NOMO-1 (cell line): ENCODE measurements at regions not wholly inside any gene's neighbourhood (a gene's known extent, or its start where the extent isn't known, plus 50 kb on each side); places are given as distances from the start of the nearest gene placed in this dataset.

Source experiments
- DNase-seq, 2 experiments: peaks; one replicate each; lab custom pipeline; 2025; ENCODE audit not compliant: unreplicated experiment in 2 of 2; lab: John Stamatoyannopoulos, UW

DNA sequence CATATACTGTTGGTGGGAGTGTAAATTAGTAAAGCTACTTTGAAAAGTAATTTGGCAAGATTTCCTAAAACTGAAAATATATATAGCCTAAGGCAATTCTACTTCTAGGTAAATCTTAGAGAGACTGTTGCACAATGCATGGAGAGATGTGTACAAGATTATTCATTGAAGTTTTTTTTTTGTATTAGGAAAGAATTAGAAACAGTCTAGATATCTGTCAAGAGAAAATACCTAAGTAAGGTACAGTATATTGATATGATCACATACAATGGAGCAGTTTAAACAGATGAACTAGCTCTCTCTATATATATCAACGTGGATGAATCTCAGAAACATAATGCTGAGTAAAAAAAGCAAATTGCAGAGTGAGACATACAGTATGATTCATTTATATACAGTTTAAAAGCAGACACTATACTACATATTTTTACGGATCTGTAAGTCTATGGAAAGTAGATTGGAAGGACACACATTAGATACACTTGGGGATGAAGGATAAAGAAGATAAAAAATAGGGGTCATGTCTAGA is 59.3 kb upstream of the ACVR1 start:
- DNase-seq, result no peak

DNA sequence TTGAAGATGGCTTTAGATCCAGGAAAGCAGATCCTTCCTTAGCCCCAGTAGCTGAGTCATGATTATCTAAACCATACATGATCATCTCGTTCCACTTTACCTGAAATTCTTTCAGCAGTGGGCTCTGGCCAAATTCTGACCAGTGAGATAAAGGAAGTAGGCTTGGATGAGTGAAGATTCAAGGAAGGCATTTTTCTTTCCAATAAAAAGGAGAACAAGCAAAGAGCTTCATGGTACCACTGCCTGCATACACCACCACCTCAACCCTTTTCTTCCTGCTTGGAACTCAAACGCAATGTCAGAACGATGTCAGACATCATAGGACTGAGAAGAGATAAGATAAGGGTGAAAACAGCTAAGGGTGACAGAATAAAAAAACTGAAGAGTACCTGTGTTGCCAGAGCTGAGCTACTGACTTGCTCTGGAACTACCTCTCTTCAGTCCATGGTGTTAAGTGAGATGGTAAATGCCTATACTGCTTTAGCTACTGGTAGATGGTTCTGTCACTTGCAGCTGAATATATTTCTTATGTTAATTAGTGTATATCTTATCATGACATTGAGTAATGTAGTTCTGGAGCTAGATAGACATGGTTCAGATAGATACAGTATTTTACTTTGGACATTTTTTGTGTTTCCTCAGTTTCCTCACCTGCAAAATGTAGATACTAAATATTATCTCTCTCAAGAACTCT is 58.7 kb upstream of the ACVR1 start:
- no peak for DNase-seq

DNA sequence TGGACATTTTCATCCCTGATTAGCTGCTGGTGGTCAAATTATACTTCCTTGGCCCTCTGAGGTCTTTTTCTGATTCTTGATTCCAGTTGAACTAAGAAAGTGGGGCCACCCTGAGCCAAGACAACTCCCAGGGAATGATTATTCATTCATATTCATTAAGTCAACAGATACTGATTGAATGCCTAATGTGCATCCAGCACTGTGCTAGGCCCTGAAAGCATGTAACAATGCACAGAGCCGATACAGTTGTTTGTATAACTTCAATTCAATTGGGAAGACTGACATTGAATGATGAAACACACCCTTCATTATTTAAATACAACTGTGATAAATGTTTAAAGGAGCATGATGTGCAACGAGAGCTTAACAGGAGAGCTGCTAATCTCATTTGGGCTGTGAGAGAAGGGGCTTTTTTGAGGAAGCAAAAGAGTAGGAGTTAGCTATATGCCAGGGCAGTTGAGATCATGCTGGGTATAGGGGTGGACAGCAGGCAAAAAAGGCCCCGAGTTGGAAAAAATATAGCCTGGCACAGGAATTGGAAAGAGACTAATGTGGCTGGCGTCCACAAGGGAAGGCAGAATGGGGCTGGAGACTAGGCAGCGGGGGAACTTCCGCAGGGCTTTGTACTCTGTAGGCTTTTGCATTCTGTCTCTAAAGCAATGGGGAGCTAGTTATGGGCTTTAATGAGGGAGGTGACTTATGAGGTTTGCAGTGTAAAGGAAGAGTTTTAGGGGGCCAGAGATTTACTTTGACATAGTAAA is 57.2 kb upstream of the ACVR1 start:
- no peak for DNase-seq

DNA sequence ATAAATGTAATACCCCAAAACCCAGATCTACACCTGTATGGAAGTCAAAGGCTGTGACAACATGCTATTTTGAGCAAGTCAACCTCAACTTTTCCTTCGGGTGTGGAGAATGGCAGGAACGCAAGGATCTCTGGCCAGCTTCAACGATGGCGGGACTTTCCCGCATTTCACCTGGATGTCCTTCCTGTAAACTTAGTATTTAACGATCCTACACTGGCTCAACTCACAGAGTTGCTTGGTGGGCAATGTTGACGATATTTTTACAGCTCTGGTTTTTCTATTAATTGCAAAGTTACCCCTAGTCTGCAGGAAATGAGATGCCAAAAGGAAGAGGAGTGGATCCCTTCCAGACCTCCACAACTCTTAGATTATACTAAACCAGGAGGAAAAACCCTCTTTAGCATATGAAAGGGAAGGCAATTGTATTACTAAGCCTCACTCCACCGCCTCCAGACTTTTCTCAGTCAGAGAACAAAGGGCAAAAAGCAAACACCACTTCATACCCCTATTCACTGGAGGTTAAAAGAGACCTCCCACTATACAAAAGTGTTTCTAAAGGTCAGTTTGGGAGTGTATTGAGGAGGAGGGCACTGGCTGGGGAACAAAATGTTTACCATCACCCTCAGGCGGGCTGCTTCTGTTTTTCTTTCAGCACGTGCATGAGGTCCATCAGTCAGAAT is 56.5 kb upstream of the ACVR1 start:
- no peak for DNase-seq

DNA sequence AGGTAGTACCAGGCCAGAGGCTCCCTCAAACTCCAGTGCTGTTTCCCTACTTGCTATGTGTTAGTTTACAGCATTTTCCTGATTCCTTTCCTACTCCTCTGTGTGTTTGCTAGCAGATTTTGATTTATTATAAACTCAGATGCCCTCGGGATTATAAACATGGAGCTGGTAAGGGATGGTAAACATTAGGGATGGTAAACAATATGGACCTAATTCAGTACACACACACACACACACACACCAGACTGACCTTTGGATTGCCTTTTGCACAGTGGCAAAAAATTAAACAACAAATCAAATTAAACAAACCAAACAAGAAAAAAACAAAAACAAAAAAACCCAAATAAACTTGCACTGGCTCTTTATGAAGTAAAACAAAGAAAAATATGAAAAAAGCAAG is 55.4 kb upstream of the ACVR1 start:
- no peak for DNase-seq

DNA sequence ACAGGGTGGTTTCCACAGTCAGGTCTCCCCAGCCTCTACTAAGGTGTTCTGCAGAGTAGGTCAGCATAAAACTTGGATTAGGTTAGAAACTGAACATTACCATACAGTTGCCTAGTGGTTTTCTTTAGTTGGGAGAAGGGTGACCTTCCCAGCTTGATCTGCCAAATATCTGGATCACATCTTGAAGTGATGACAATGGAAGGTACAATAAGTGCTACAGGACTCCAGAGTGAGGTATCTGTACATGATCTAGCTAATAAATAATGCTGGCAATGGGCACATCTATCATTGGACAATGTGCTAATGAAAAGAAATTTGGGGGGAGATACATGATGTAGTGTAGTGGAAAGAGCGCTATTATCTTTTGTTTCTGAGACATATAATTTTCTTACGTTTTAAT is 54.6 kb upstream of the ACVR1 start:
- DNase-seq, result no peak

DNA sequence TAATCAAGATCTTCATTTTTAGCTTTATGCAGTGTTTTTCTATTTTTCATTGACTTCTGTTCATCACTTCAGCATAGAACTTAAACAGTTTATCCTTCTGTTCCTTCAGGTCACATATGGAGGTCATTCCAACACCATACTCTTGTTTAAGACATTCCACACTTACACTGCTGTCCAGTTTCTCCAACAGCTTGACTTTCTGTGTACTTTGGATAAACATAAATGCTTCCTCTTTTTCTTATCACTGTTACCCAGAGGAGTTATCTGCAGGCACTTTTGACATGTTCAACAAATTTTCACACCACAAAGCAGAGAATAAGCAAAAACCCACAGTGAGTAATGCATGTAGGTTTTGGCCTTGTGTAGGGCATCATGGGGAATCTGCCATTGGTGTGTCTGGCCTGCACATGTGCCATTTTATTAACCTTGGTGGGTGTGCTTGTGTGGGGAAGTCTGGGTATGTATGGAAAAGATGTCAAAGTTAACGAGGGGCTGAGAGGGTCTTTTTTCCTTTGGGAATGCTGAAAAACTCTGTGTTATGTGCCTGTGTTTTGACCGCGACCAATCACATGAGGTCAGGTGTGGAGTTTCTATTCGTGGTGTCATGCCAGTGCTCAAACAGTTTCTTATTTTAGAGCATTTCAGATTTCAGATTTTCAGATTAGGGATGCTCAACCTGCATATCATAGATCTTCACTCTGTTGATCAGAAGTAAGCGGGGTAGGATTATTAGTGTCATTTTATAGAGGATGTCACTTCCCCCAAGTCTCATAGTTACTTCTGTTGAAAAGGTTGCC is 53.9 kb upstream of the ACVR1 start:
- peak in 1 of 2 experiments; percentile 10 for DNase-seq

DNA sequence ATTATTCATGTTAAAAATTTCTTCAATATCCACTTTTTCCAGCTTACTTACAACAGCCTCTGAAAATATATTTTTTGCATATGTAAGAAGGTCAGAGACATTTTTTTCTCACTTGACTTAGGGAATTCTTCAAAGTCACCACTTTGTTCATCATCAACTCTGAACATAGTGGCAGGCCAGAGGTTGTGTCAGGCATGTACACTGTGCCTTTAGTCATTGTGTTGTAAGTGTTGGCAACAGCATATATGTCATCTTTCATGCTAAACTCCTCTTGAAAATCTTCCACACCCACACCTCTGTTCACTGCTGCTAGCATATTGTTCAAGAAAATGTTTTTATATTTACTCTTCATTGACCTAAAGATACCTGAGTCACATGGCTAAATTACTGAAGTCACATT is 52.2 kb upstream of the ACVR1 start:
- no peak for DNase-seq

DNA sequence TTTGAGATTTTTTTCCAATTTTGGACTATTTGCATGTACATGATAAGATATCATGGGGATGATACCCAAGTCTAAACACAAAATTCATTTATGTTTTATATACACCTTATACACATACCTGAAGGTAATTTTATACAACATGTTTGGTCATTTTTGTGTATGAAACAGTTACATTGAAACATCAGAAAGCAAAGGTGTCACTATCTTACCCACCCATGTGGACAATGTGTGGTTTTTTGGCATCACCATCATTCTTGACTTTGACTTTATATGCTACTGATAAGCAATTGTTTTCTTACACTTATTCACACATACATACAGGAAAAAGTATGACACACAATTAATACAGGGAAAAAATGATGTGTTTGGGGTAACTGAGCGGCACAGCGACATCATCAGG is 51.0 kb upstream of the ACVR1 start:
- DNase-seq, result no peak
